Lung (tissue), 11 donors: ENCODE measurements at regions not wholly inside any gene's neighbourhood (a gene's known extent, or its start where the extent isn't known, plus 50 kb on each side); places are given as distances from the start of the nearest gene placed in this dataset.

Source experiments
- ATAC-seq: fragments of 200-7000 bp; cut with Tn5 transposase; one replicate; pipeline ENCODE4 v1.9.1; 2020; ENCODE audit warnings: moderate number of reproducible peaks; ENCODE audit not compliant: insufficient read depth, low FRiP score
- DNase-seq, 3 donors: peaks; one replicate each; pipeline ENCODE4 v3.0.0-alpha.2; 2013 to 2017
- H3K27ac ChIP-seq, 2 donors: one replicate each; pipeline ENCODE4 v1.5.1; 2013; ENCODE audit warnings: mild to moderate bottlenecking in 2 of 2, moderate library complexity in 2 of 2, control low read depth in 1 of 2, inconsistent platforms in 1 of 2, low read depth in 1 of 2, low read length in 1 of 2
- H3K27me3 ChIP-seq, 3 donors: one replicate each; pipeline ENCODE4 v1.5.1; 2013; ENCODE audit warnings: low read length in 2 of 3; ENCODE audit not compliant: control insufficient read depth in 3 of 3, insufficient read depth in 3 of 3
- H3K36me3 ChIP-seq, 4 donors: one replicate each; pipeline ENCODE4 v1.5.1; 2013; ENCODE audit warnings: low read length in 4 of 4, mild to moderate bottlenecking in 1 of 4, moderate library complexity in 1 of 4; ENCODE audit not compliant: control insufficient read depth in 4 of 4, insufficient read depth in 4 of 4
- H3K4me1 ChIP-seq, 5 donors: one replicate each; pipeline ENCODE4 v1.5.1; 2013; ENCODE audit warnings: low read length in 5 of 5, mild to moderate bottlenecking in 2 of 5, moderate library complexity in 1 of 5; ENCODE audit not compliant: control insufficient read depth in 5 of 5, insufficient read depth in 5 of 5
- H3K4me3 ChIP-seq: one replicate; pipeline ENCODE4 v1.5.1; 2013; ENCODE audit warnings: mild to moderate bottlenecking, control low read depth, moderate library complexity
- H3K9ac ChIP-seq, 2 donors: one replicate each; pipeline ENCODE4 v1.5.1; 2013; ENCODE audit warnings: low read length in 2 of 2, control low read depth in 1 of 2; ENCODE audit not compliant: insufficient read depth in 1 of 2
- H3K9me3 ChIP-seq, 4 donors: one replicate each; pipeline ENCODE4 v1.5.1; 2013; ENCODE audit warnings: low read length in 3 of 4, mild to moderate bottlenecking in 1 of 4, moderate library complexity in 1 of 4; ENCODE audit not compliant: control insufficient read depth in 4 of 4, insufficient read depth in 3 of 4
- WGBS, 2 donors: extraction: QIAGEN DNeasy Blood & Tissue Kit; methylation state at CpG; one replicate each; pipeline ENCODE4 v1.1.7; 2013; 5-methylcytosine and 5-hydroxymethylcytosine counted together
- TF ChIP-seq, protein P1 (sequence below): IDR thresholded peaks from 2 replicates; pipeline ENCODE4 v1.5.1; 2012; ENCODE audit warnings: mild to moderate bottlenecking; ENCODE audit errors: control extremely low read depth, extremely low read depth
- donor health status: control.
- donor health status: control.
- donor health status: Bipolar disorder and iron deficiency.
- donor health status: healthy.
- donor health status: DM: yes; HTN: yes; CAD: no.

GRCh38 chr16:26901196-26901861, 165.4 kb upstream of the C16orf82 start:
- no peak for DNase-seq
- Histone ChIP-seq H3K4me3 (no peak overlapping the region), H3K36me3 (no peaks in the 10 kb centered on the region), H3K9me3 (no peaks in the 10 kb centered on the region), H3K9ac (no peak overlapping the region), H3K4me1 (no peaks in the 10 kb centered on the region), H3K27me3 (no peaks in the 10 kb centered on the region), H3K27ac (no peak overlapping the region)
- ATAC-seq: no peak
- 81 to 83% methylated on average over 6 of the region's 6 CpGs for WGBS, 2 donors
- TF ChIP-seq, protein P1, sequence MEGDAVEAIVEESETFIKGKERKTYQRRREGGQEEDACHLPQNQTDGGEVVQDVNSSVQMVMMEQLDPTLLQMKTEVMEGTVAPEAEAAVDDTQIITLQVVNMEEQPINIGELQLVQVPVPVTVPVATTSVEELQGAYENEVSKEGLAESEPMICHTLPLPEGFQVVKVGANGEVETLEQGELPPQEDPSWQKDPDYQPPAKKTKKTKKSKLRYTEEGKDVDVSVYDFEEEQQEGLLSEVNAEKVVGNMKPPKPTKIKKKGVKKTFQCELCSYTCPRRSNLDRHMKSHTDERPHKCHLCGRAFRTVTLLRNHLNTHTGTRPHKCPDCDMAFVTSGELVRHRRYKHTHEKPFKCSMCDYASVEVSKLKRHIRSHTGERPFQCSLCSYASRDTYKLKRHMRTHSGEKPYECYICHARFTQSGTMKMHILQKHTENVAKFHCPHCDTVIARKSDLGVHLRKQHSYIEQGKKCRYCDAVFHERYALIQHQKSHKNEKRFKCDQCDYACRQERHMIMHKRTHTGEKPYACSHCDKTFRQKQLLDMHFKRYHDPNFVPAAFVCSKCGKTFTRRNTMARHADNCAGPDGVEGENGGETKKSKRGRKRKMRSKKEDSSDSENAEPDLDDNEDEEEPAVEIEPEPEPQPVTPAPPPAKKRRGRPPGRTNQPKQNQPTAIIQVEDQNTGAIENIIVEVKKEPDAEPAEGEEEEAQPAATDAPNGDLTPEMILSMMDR: no peak

DNA sequence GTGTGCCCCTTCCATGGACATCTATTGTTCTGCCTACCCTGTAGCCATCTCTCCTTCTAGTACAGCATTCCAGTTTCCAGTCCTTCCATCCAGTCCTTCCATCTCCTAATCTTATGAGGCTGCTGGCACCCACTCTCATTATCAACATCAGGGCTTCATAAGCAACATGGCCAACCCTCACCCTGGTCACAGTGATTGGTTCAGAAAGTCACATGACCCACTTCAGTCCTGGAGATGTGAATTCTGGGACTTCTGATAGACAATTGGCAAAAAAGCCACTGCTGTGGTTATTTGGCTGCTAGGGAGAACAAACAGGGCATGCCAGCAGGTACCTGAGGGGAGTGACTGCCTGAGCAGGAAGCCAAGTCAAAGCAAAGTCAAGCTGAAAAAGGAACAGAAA, 164.7 kb upstream of the C16orf82 start:
- Histone ChIP-seq H3K4me3 (no peak overlapping the region), H3K9me3 (no peaks in the 10 kb centered on the region), H3K4me1 (no peaks in the 10 kb centered on the region), H3K36me3 (no peaks in the 10 kb centered on the region), H3K27ac (no peak overlapping the region), H3K27me3 (no peaks in the 10 kb centered on the region), H3K9ac (no peak overlapping the region)
- ATAC-seq (no peak), DNase-seq (no peak)
- TF ChIP-seq, protein P1: no peak

- no peaks in the 10 kb centered on the region for H3K27me3 ChIP-seq
- 78 to 88% methylated on average over 2 of the region's 2 CpGs for WGBS, 2 donors
- H3K36me3 ChIP-seq: no peaks in the 10 kb centered on the region
- DNase-seq: no peak
- no peak overlapping the region for H3K27ac ChIP-seq
- ATAC-seq: no peak
- peaks cover 0 to 3% (median 0%) of the 10 kb centered on the region in 4 donors for H3K9me3 ChIP-seq
- no peak overlapping the region for H3K4me3 ChIP-seq
- no peaks in the 10 kb centered on the region for H3K4me1 ChIP-seq
- TF ChIP-seq, protein P1: no peak
- no peak overlapping the region for H3K9ac ChIP-seq
These were observed 161.4 kb upstream of the C16orf82 start for GRCh38 chr16:26905336-26905735.

GRCh38 chr16:26909623-26910022, 157.1 kb upstream of the C16orf82 start:
- no peaks in the 10 kb centered on the region for H3K36me3 ChIP-seq
- DNase-seq (no peak), ATAC-seq (no peak)
- H3K27ac ChIP-seq: no peak overlapping the region
- H3K9me3 ChIP-seq: peaks cover 0 to 3% (median 0%) of the 10 kb centered on the region in 4 donors
- H3K9ac ChIP-seq: no peak overlapping the region
- TF ChIP-seq, protein P1: no peak
- H3K27me3 ChIP-seq: peaks cover 0 to 2% (median 2%) of the 10 kb centered on the region in 3 donors
- WGBS, 2 donors: 56 to 61% methylated on average over 4 of the region's 4 CpGs
- no peak overlapping the region for H3K4me3 ChIP-seq
- H3K4me1 ChIP-seq: no peaks in the 10 kb centered on the region
